ENCODE measurements at regions not wholly inside any gene's neighbourhood (a gene's known extent, or its start where the extent isn't known, plus 50 kb on each side); places are given as distances from the start of the nearest gene placed in this dataset.
"Not testable (repeated sequence)": the region's sequence is repeated elsewhere in the genome, so short reads cannot be mapped to it uniquely, and the experiment has no call there.

DNA sequence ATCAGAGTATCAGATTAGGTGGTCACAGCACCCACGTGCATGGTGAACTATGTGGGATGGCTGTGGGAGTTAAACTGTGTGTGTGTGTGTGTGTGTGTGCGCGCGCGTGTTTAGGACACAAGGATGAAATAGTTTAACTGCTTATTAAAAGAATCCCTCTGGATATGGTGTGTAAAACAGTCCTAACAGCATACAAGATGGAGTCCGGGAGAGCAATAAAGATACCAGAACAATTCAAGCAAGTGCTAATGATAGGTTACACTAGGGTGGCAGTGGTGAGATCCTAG lies 202.2 kb downstream of the IPMK start:
- no peak overlapping the region for H3K27ac ChIP-seq
- DNase-seq: no peak
- H3K4me3 ChIP-seq: no peak overlapping the region
- TF ChIP-seq, protein P1, sequence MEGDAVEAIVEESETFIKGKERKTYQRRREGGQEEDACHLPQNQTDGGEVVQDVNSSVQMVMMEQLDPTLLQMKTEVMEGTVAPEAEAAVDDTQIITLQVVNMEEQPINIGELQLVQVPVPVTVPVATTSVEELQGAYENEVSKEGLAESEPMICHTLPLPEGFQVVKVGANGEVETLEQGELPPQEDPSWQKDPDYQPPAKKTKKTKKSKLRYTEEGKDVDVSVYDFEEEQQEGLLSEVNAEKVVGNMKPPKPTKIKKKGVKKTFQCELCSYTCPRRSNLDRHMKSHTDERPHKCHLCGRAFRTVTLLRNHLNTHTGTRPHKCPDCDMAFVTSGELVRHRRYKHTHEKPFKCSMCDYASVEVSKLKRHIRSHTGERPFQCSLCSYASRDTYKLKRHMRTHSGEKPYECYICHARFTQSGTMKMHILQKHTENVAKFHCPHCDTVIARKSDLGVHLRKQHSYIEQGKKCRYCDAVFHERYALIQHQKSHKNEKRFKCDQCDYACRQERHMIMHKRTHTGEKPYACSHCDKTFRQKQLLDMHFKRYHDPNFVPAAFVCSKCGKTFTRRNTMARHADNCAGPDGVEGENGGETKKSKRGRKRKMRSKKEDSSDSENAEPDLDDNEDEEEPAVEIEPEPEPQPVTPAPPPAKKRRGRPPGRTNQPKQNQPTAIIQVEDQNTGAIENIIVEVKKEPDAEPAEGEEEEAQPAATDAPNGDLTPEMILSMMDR (IDR thresholded peaks at IDR 0.05): no peak
- no peaks in the 10 kb centered on the region for H3K36me3 ChIP-seq (ENCODE audit: insufficient read depth in 1 of 2, low read depth in 1 of 2)
- intact Hi-C loops (cut with DNase I): no loop called here
- WGBS, 3 donors: 50 to 60% (median 56%) methylated on average over 6 of the region's 6 CpGs
- no peak for ATAC-seq
- H3K4me1 ChIP-seq: no peaks in the 10 kb centered on the region
- H3K9me3 ChIP-seq: no peaks in the 10 kb centered on the region
- H3K27me3 ChIP-seq (ENCODE audit: insufficient read depth in 3 of 3, low read length in 2 of 3): no peaks in the 10 kb centered on the region

DNA sequence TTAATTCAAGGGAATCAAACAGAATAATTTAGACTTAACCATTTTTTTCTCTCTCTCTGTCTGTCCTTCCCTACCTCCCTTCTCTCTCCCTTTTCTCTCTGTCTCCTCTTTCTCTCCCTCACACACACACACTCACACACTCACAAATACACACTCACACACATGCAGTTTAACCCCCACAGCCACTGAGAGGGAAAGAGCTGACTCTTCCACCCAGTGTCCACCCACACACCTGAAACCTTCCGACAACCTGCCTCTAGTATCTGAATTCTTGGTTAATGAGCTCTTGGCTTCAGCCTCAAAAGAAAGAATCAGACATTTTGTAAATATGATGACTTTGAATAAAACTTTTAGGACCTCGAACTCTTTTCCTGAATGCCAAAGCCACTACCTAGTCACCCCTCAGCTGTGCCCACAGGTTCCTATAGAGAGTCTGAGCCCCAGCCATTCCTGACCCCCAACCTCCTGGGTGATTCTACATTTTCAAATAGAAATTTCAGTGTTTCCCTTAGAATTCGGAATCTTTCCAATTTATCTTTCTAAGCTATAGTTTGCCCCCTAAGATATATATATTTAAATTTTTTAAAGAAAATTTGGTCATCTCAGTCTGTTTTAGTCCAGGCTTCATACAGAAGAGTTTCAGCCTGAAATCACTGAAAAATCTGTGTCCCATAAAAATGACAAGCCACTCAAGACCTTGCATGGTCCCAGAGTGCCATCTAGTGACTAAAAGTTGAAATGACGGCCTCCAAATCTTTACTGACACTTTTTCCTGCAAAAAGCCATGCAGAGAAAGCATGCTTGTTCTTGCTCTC lies 202.8 kb downstream of the IPMK start:
- no peak for ATAC-seq

DNA sequence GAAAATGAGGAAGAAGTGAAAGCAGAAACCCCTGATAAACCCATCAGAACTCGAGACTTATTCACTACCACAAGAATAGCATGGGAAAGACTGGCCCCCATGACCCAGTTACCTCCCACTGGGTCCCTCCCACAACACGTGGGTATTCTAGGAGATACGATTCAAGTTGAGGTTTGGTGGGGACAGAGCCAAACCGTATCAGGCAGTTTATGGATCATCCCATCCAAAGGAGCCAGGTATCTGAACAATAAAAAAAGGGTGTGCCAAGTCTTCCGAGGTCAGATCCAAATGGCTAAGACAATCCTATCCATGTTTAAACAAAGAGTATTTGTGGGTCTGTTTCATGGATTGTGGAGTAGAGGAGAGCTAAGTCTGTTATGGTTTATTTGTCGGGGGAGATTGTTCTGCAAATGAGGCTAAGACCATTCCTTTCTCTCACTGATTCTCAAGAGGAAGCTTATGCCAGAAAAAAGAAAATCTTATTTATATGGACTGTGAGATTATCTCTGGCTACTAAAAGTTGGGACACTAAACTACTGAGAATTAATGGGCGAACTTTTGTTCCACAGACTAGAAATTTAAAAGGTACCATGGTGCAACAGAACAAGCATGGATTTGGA lies 203.7 kb downstream of the IPMK start:
- H3K9me3 ChIP-seq: no peaks in the 10 kb centered on the region
- ATAC-seq (no peak), DNase-seq (no peak)
- intact Hi-C loops (cut with DNase I): no loop called here
- H3K4me3 ChIP-seq: no peak overlapping the region
- no peaks in the 10 kb centered on the region for H3K4me1 ChIP-seq
- H3K36me3 ChIP-seq (ENCODE audit: insufficient read depth in 1 of 2, low read depth in 1 of 2): no peaks in the 10 kb centered on the region
- H3K27me3 ChIP-seq (ENCODE audit: insufficient read depth in 3 of 3, low read length in 2 of 3): no peaks in the 10 kb centered on the region
- 30 to 45% (median 43%) methylated on average over 7 of the region's 7 CpGs for WGBS, 3 donors
- H3K27ac ChIP-seq: no peak overlapping the region
- TF ChIP-seq, protein P1 (IDR thresholded peaks at IDR 0.05): no peak

More for the DNA sequence above, 202.8 kb downstream of the IPMK start:
- H3K4me1 ChIP-seq: no peaks in the 10 kb centered on the region
- H3K27ac ChIP-seq: no peak overlapping the region
- no peak for DNase-seq
- H3K36me3 ChIP-seq (ENCODE audit: insufficient read depth in 1 of 2, low read depth in 1 of 2): no peaks in the 10 kb centered on the region
- no peaks in the 10 kb centered on the region for H3K9me3 ChIP-seq
- intact Hi-C loops (cut with DNase I): no loop called here
- H3K4me3 ChIP-seq: no peak overlapping the region
- 53 to 60% (median 56%) methylated on average over 4 of the region's 4 CpGs for WGBS, 3 donors
- no peaks in the 10 kb centered on the region for H3K27me3 ChIP-seq (ENCODE audit: insufficient read depth in 3 of 3, low read length in 2 of 3)
- TF ChIP-seq, protein P1 (IDR thresholded peaks at IDR 0.05): peak; percentile 45

DNA sequence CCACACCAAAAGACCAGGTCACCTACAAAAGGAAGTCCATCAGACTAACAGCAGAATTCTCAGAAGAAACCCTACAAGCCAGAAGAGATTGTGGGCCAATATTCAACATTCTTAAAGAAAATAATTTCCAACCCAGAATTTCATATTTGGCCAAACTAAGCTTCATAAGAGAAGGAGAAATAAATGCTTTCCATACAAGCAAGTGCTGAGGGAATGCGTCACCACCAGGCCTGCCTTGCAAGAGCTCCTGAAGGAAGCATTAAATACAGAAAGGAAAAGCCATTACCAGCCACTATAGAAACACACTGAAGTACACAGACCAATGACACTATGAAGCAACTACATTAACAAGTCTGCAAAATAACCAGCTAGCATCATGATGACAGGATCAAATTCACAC lies 209.0 kb downstream of the IPMK start:
- intact Hi-C loops (cut with DNase I); H3K36me3 ChIP-seq (ENCODE audit: insufficient read depth in 1 of 2, low read depth in 1 of 2); H3K4me3 ChIP-seq; ATAC-seq; H3K27ac ChIP-seq; H3K9me3 ChIP-seq; H3K27me3 ChIP-seq (ENCODE audit: insufficient read depth in 3 of 3, low read length in 2 of 3); DNase-seq; H3K4me1 ChIP-seq: not testable (repeated sequence)
- WGBS, 3 donors: 95 to 100% (median 100%) methylated on average over 1 of the region's 1 CpG

DNA sequence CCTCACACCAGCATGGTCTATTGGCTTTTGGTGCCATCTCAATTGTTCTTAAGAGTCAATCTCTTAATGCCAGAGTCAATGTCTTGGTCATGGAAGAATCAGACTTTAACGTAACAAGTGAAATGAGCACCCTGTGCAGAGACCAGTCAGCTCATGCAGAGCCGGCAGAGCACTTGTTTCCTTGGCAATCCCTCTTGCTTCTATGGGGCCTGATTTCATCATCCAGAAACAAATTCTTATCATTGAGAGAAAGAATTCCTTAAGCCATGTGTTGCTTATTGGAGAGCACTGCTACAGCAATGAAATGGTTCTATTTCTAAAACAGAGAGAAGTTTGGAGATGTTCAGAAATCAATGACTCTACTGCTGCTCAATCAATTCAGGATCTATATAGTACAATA lies 212.8 kb downstream of the IPMK start:
- TF ChIP-seq, protein P1 (IDR thresholded peaks at IDR 0.05): no peak
- DNase-seq (no peak), ATAC-seq (no peak)
- H3K36me3 ChIP-seq (ENCODE audit: insufficient read depth in 1 of 2, low read depth in 1 of 2): no peaks in the 10 kb centered on the region
- intact Hi-C loops (cut with DNase I): no loop called here
- WGBS, 3 donors: 71 to 79% (median 76%) methylated on average over 2 of the region's 2 CpGs
- H3K9me3 ChIP-seq: no peaks in the 10 kb centered on the region
- H3K4me1 ChIP-seq: no peaks in the 10 kb centered on the region
- H3K27ac ChIP-seq: no peak overlapping the region
- no peak overlapping the region for H3K4me3 ChIP-seq
- H3K27me3 ChIP-seq (ENCODE audit: insufficient read depth in 3 of 3, low read length in 2 of 3): no peaks in the 10 kb centered on the region
